ENCODE measurements at regions not wholly inside any gene's neighbourhood (a gene's known extent, or its start where the extent isn't known, plus 50 kb on each side); places are given as distances from the start of the nearest gene placed in this dataset.
A peak's percentile ranks its signal among the peaks of the same experiment; 100 is the strongest.
"Not testable (repeated sequence)": the region's sequence is repeated elsewhere in the genome, so short reads cannot be mapped to it uniquely, and the experiment has no call there.

DNA sequence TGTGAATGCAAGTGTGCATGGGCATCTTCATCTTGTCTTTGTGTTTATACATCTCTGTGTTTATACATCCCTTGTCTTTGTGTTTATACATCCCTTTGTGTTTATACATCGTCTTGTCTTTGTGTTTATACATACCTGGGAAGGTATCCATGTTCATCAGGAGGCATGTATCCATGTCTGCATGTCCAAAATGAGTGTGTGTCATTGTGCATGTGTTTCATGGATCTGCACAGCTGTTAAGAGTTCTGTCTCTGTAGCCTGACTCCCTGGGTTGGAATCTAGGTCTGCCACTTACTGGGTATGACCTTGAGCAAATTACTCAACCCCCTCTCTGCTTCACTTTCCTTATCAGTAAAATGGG is 50.1 kb upstream of the SIRPA start:
- DNase-seq (ENCODE audit: low read depth in 2 of 3, low spot score in 1 of 3): no peak

DNA sequence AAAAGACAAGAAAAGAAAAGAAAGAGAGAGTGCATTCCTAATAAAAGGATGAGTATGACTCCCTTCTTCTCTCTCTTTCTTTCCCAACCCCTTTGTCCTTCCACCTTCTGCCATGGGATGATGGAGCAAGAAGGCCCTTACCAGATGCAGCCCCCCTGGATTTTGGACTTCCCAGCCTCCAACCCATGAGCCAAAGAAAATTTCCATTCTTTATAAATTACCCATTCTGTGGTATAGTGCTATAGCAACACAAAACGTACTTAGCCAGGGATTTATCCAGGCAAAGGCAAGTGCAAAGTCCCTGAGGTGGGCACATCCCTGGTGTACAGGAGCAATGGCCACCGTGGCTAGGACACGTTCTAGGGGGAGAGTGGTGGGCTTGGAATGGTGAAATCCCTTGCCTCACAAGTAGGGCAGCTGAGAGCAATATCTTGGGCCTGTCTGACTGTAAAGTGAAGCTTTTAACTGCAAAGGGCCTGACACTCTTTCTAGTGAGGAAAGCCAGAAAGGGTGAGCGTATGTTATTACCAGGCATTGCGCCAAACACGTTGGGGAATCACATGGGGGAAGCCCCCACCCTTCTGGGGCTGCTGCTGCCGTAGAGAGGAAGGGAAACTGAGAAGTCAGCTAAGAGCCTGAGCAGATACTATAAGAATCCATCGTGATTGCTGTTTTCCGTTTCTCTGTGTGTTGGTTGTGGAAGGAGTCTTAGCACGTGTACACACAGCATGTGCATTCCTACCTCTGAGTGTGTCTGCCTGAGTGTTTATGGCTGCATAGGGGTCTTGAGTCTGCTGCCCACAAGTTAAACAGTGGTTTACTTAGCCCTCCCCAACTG is 50.7 kb upstream of the SIRPA start:
- peak; percentile 24 to 47 (median 25) for DNase-seq (ENCODE audit: low read depth in 2 of 3, low spot score in 1 of 3)

GRCh38 chr20:1842281-1842680 is 52.9 kb upstream of the SIRPA start:
- no peak for DNase-seq (ENCODE audit: low read depth in 2 of 3, low spot score in 1 of 3)

GRCh38 chr20:1841554-1842140 is 53.6 kb upstream of the SIRPA start:
- no peak for DNase-seq (ENCODE audit: low read depth in 2 of 3, low spot score in 1 of 3)

GRCh38 chr20:1840817-1841553 is 54.2 kb upstream of the SIRPA start:
- no peak for DNase-seq (ENCODE audit: low read depth in 2 of 3, low spot score in 1 of 3)

DNA sequence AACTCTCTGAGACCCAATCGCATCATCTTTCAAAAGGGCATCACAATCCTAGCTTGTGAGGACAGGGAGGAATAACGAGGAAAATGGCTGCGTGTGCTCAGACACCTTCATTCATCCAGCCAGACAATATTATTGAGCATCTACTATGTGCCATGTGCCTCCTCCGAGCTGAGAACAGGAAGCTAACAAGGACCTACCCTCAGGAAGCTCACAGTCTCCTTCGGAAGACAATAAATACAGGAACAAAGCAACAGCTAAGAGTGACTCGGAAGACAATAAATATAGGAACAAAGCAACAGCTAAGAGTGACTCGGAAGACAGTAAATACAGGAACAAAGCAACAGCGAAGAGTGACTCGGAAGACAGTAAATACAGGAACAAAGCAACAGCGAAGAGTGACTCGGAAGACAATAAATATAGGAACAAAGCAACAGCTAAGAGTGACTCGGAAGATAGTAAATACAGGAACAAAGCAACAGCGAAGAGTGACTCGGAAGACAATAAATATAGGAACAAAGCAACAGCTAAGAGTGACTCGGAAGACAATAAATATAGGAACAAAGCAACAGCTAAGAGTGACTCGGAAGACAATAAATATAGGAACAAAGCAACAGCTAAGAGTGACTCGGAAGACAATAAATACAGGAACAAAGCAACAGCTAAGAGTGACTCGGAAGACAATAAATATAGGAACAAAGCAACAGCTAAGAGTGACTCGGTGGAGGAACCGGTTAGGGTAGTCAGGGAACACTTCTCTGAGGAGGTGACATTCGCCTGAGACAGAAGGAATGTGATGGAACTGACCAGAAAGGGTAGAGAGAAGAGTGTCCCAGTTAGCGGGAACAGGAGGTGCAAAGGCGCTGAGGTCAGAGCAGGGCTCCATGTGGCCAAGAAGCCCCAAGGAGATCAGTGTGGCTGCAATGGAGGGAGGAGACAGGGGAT is 55.6 kb upstream of the SIRPA start:
- not testable (repeated sequence) for DNase-seq (ENCODE audit: low read depth in 2 of 3, low spot score in 1 of 3)

- DNase-seq (ENCODE audit: low read depth in 2 of 3, low spot score in 1 of 3): no peak
Measured at GRCh38 chr20:1838556-1839279, 56.5 kb upstream of the SIRPA start.

- DNase-seq (ENCODE audit: low read depth in 2 of 3, low spot score in 1 of 3): no peak
Measured at GRCh38 chr20:1835186-1836035, 59.8 kb upstream of the SIRPA start.

- no peak for DNase-seq (ENCODE audit: low read depth in 2 of 3, low spot score in 1 of 3)
Measured at GRCh38 chr20:1833728-1834726, 61.2 kb upstream of the SIRPA start.

GRCh38 chr20:1833216-1833615 is 62.0 kb upstream of the SIRPA start:
- DNase-seq (ENCODE audit: low read depth in 2 of 3, low spot score in 1 of 3): no peak

- no peak for DNase-seq (ENCODE audit: low read depth in 2 of 3, low spot score in 1 of 3)
Measured at GRCh38 chr20:1832634-1833033, 62.6 kb upstream of the SIRPA start.

DNA sequence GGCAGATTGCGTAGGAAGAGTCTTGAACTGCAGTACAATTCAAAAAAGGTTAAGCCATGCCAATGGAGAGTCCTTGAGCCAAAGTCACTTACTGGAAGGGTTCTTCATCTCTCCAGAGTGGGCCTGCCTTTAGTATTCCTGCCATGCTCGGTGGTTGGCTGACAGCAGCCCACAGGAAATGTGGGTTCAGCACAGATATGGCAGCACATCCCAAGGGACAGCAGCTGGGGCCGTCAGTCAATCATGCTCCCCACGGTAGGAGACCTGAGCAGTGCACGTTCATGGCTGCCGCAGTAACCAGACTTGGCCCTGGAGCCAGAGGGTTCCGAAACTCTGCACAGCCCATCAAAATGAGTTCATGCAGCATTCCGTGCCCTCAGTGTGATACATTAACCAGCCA is 63.6 kb upstream of the SIRPA start:
- no peak for DNase-seq (ENCODE audit: low read depth in 2 of 3, low spot score in 1 of 3)

DNA sequence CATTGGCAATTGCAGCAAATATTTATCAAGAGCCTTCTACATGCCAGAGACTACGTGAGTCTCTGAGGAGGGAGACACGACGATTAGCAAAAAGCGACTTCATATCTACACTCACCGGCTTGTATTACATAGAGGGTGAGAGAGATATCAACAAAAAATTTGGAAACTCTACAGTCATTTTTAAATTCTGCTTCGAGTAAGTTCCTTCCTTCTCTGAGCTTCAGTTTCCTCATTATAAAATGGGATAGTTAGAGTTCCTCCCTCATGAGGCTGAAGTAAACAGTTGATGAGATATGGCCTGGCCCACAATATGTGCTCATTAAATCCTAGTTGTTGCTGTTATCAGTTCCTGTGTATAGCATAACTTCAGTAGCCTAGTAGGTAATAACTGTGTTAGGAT is 64.1 kb upstream of the SIRPA start:
- no peak for DNase-seq (ENCODE audit: low read depth in 2 of 3, low spot score in 1 of 3)

GRCh38 chr20:1830240-1830639 is 65.0 kb upstream of the SIRPA start:
- DNase-seq (ENCODE audit: low read depth in 2 of 3, low spot score in 1 of 3): no peak

- DNase-seq (ENCODE audit: low read depth in 2 of 3, low spot score in 1 of 3): no peak
Measured at GRCh38 chr20:1829531-1829930, 65.7 kb upstream of the SIRPA start.

- no peak for DNase-seq (ENCODE audit: low read depth in 2 of 3, low spot score in 1 of 3)
Measured at GRCh38 chr20:1828786-1829131, 66.4 kb upstream of the SIRPA start.

DNA sequence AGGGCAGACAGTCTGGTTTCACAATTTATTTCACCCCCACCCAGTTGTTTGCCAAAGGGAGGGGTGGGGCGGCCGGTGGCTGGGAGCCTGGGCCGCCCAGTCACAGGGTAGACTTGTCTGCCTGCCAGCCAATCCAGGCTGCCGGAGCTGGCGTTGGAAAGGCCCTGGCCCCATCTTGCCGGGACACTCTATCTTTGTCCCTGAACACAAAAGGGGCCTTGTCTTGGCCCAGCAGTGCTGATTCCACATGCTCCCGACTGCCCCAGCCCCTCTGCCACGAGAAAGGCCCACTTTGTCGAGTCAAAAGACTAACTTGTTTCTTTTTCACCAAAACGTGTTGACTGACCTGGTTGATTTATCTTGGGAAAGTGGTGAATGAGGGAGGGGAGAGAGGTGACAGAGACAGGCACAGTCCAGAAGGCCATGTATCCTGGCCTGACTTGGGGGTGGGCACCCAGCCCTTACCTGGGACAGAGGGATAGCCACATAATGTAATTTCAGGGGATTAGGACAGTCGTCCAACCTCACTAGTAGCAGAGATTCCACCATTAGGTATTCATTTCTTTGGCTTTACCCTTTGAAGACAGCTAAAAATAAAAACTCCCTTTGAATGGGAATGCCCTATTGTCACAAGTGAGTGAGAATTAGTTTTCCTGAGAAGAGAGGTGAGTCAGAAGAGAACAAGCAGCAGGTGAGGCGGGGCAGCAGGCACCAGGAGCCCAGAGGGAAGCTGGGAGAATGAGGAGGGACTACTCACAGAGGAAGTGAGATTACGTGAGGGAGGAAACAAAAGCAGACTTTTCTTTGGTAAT is 67.0 kb upstream of the SIRPA start:
- no peak for DNase-seq (ENCODE audit: low read depth in 2 of 3, low spot score in 1 of 3)
